ENCODE measurements at regions not wholly inside any gene's neighbourhood (a gene's known extent, or its start where the extent isn't known, plus 50 kb on each side); places are given as distances from the start of the nearest gene placed in this dataset.
A peak's percentile ranks its signal among the peaks of the same experiment; 100 is the strongest.

GRCh38 chr18:27750014-27750413, 426.9 kb downstream of the CDH2 start:
- peak; percentile 29 for DNase-seq

- no peak for DNase-seq
Measured at GRCh38 chr18:27749194-27749593, 427.7 kb downstream of the CDH2 start.

DNA sequence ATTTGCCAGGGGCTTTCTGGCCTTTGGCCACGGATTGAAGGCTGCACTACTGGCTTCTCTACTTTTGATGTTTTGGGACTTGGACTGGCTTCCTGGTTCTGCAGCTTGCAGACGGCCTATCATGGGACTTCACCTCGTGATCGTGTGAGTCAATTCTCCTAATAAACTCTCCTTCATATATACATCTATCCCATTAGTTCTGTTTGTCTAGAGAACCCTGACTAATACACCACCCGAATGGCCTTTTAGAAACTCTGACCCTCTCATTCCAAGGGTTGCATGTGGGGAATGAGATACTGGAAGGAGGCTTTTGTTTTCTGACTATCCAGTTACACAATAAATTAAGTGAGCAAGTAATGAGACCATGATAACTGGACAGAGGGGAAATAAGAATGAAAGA, 430.7 kb downstream of the CDH2 start:
- no peak for DNase-seq

DNA sequence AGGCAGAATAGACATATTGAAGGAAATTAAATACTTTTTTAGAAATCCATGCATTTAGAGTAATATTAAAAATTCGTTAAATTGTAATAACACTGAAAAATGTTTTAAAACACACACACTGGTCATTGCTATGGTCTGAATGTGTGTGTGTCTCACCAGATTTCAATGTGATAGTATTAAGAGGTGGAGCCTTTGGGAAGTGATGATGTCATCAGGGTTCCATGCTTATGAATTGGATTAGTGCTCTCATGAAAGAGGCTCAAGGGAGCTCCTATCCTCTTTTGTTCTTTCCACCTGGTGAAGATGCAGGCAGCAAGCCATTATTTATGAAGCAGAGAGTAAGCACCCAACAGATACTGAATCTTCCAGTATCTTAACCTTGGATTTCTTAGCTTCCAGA, 441.8 kb downstream of the CDH2 start:
- DNase-seq: no peak

DNA sequence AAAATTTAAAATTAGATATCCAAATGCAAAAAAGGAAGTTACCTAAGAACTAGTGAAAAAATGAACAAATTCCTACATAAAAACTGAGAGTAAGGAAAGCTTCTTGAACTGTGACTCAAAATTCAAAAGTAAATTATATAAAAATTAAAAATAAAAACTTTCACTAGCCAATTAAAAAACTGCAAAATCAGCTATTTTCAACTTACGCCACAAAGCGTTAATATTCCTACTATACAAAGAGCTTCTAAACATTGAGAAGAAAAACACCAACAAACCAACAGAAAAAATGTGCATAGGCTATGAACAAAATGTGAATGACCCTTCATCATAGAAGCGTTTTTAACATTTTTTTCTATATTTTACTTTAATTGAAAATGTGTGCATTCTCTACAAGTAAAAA, 445.7 kb downstream of the CDH2 start:
- DNase-seq: no peak

DNA sequence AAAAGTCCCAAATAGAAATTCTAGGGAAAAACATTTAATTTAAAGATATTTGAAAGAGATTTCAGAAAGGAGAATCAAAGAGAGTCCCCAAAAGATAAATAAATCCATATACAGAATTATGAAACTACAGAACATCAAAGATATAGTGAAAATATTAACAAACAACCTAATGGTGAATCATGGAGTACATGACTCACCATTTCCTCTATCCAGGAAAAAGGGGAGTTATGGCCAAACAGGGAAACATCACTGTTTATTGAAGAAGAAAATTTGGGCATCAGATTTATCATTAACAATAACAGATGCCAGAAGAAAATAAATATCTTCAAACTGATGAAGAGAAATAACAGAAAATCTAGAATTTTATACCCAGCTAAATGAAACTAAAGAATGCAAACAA, 448.3 kb downstream of the CDH2 start:
- no peak for DNase-seq

DNA sequence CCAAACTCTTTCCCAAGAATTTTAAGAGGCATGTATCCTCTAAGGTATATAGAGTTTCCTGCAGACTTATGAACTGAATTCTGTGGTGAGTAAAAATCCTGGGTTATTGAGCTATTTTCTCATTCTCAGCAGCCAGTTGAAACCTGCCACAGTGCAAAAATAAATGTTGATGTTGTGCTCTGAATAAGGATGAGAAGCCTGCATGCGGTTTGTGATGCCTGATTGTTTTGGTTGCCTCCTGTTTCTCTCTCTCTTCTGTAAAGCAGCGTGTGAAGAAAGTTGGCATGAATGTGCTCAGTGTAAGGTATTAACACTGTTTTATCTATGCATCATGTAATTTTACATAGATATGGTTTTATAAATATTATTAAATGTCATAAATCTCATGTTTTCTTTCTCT, 452.6 kb downstream of the CDH2 start:
- no peak for DNase-seq

- DNase-seq: no peak
Measured at GRCh38 chr18:27723168-27723567, 453.8 kb downstream of the CDH2 start.

DNA sequence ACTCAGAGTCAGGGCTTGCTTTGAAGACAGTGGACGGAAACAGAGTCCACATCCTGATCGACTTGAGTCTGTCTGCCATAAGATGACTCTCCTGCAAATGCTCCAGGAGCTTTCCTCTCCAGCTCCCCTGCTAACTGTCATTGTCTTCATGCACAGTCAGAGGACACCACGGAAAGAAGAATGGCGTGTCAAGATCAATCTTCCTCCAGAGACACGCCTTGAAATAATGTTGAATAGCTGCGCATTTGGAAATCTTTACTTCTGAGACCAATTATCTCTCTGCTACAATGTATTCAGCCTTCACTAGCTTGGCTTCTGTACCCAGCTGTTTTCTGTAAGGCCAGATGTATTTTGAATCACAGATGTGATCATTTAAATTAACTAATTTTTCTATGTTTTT, 457.2 kb downstream of the CDH2 start:
- no peak for DNase-seq

DNA sequence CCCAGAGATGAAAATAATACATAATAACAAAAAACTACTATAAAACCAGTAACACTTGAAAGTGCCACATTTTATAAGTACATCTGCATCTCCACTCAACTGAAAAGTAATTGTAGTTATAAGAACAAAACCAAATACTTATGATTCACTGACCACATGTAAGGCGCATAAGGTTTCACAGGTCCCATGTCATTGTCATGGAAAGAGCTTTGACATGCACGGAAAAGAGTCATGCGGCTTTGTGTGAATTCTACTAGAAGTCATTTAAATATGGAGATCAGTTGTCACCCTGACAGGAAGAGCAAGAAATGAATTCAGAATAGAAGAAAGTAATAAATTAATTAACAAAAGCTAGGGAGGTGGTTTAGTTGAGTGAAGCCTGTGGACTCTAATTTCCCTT, 459.1 kb downstream of the CDH2 start:
- no peak for DNase-seq

DNA sequence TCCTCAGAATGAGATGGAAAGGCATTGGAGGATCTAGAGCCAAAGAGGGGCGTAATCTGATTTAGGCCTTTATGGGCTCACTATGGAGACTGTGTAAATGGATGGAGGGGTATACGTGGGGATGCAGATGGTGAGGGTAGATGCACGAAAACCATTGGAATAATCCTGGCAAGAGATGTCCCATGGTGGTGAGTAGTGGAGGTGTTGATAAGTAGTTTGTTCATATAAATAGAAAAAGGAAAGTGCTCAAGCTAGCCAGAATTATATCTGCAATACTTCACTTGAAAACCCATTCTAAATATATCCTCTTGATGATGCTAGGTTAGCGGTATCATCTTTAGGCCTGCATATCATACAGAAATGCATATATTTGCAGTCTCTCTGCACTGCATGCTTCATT, 459.7 kb downstream of the CDH2 start:
- no peak for DNase-seq

GRCh38 chr18:27715751-27716150, 461.2 kb downstream of the CDH2 start:
- no peak for DNase-seq

GRCh38 chr18:27713738-27714095, 463.2 kb downstream of the CDH2 start:
- no peak for DNase-seq

GRCh38 chr18:27713037-27713737, 463.7 kb downstream of the CDH2 start:
- DNase-seq: peak; percentile 31

- DNase-seq: peak; percentile 89
Measured at GRCh38 chr18:27712066-27712465, 464.9 kb downstream of the CDH2 start.

DNA sequence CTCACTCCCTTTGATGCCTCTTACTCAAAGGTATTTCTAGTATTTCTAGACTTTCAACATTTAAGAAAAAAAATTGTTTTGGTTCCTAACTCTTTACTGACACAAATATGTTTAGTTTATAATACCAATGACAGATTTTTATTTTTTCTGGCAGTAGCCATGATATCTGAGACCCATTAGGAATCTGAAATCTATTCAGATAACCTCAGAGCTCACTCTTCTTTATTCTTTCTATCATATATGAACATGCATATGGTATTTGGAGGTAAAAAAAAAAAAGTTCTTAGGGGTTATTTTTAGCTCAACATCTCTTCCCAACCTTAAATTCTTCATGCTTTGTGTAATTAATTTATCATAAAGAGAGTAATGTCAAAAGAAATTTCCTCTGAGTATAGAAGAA, 465.5 kb downstream of the CDH2 start:
- no peak for DNase-seq

DNA sequence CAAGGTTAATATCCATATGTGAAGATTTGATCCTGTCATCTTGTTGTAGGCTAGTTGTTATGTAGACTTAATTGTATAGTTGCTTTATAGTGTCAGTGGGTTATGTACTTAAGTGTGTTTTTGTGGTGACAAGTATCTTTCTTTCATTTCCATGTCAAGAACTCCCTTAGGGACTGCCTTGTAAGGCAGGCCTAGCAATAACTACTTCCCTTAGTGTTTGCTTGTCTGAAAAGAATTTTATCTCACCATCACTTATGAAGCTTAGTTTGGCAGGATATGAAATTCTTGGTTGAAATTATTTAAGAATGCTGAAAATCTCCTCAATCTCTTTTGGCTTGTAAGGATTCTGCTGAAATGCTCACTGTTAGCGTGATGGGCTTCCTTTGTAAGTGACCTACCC, 467.6 kb downstream of the CDH2 start:
- no peak for DNase-seq

DNA sequence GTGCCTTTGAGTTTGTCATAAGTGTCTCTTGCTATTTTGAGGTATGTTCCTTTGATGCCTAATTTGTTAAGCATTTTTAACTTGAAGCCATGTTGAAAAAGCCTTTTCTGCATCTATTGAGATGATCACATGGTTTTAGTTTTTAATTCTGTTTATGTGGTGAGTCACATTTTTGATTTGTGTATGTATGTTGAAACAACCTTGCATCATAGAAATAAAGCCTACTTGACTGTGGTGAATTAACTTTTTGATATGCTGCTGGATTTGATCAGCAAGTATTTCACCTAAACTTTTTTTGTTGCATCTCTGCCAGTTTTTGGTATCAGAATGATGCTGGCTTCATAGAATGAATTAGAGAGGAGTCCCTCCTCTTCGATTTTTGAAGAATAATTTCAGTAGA, 469.7 kb downstream of the CDH2 start:
- no peak for DNase-seq

GRCh38 chr18:27704736-27705361, 472.1 kb downstream of the CDH2 start:
- no peak for DNase-seq

DNA sequence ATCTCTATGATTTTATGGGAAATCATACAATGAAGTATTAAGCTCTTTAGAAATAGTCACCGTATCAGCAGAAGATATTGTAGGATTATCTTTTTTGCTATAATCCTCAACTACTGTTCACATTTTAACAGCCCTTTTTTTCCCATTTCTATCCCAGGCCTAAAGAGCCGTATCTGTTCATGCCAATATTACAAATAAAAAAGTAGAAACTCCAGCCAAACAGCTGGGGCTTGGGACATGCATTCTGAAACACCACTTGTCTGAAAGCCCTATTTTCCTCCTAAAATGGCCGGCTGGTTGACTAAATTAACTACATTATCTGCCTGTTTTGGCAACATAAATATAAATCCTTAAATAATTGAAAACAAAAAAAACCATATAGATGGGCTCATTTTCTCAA, 477.8 kb downstream of the CDH2 start:
- DNase-seq: no peak

DNA sequence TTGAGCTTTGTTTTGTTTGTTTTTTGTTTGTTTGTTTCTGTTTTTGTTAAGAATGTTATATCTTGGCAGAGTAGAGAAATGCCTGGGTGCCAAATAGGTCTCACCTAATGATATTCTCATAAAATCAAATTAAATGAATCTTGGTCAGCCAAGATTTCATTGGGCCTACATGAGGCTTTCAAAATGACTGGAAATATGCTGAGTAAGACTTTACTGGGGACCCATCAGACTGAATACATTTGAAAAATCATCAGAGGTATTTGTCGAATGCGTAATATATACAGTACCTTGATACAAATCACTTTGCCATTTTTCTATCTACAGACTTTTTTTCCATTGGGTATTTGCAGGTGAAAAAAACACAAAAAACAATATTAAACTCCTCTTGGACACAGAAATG, 480.8 kb downstream of the CDH2 start:
- DNase-seq: no peak

DNA sequence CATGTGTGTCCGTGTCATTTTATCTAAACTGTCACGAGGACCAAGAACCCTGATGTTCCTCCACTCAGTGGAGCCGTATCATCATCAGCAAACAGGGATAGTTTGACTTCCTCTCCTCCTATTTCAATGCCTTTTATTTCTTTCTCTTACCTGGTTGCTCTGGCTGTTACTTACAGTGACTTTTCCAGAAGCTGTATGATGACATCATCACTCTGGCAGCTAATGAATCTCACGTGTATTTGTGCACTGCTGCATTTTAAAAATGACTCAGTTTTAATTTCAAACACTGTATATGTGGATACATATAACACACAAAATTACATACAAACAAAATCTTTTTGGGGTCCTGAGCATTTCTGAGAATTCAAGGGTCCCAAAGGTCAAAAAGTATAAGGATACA, 481.4 kb downstream of the CDH2 start:
- no peak for DNase-seq

DNA sequence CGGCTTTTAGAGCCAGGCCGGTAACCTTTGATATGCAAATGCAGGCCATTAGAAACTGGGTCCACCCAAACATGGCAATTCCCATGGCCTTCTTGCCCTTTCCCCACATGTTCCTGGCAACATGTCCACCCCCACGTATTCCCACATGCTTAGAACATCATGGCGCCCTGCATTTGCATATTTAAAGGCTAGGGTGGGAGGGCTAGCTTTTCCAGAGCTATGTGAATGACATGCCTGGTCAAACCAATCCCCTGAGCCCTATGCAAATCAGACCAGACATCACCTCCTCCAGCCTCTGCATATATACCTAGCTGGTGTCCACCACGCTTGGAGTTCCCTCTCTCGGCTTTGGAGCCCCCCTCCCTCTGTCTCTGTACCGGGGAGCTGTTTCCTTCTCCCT, 481.9 kb downstream of the CDH2 start:
- no peak for DNase-seq

GRCh38 chr18:27688581-27688980, 488.3 kb downstream of the CDH2 start:
- no peak for DNase-seq

DNA sequence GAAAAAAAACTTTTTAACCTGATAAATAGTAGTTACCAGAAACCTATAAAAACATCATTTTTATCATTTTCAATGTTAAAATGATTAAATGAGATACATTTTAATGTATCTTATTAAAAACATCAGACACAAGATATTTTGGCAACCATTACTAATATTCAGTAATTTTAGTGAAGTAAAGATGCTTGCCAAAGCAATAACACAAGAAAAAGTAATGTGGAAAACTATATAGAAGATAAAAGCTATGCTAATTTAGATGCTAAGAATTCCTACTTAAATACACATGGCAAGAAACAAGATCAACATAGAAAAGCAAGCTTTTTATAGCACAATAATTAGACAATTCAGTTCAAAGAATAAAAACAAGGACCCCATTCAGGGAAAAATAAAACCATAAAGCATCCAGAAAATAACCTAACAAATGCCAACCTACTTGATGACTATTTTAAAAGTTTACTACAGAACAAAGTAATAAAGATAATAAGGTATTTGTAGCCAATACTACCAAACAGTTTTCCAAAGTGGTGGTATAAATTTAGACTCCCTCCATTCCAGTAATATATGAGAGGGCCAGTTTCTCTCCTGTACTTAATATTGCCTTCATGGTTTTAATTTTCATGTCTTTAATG, 489.5 kb downstream of the CDH2 start:
- DNase-seq: no peak
